DOHH2 (cell line): ENCODE measurements at regions not wholly inside any gene's neighbourhood (a gene's known extent, or its start where the extent isn't known, plus 50 kb on each side); places are given as distances from the start of the nearest gene placed in this dataset.

ENCODE experiments used
- CTCF ChIP-seq: fragments of 200-600 bp; sonication (generic); IDR thresholded peaks from one replicate; pipeline ENCODE4 v1.5.1; 2014; ENCODE audit warnings: antibody characterized with exemption, mild to moderate bottlenecking, low read depth, low read length; ENCODE audit not compliant: poor library complexity, severe bottlenecking
- EZH2phosphoT487 ChIP-seq: fragments of 200-600 bp; sonication (generic); IDR thresholded peaks from 2 replicates; pipeline ENCODE4 v1.6.1; 2017; ENCODE audit warnings: borderline replicate concordance, mild to moderate bottlenecking, antibody characterized with exemption, low read length, moderate library complexity, mixed read lengths

DNA sequence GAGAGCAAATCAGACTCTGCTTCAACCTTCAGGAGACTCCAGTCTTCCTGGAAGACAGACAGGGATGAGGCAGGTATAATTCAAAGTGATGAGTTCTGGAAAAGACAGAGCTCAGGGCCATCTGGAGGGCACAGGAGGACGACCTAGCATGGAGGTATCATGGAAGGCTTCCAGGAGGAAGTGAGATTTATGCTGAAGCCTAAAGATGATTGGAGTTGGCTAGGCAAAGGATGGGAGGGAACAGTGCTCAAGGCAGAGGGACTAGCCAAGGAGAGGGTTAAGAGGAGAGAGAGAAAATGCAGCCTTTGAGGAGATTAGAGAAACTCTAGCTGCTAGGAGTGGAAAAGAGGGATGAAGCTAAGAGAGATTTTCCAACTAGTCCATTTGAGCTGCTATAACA, 438.5 kb downstream of the MED13L start:
- TF ChIP-seq CTCF (no peak), EZH2phosphoT487 (no peak)
